ENCODE measurements at regions not wholly inside any gene's neighbourhood (a gene's known extent, or its start where the extent isn't known, plus 50 kb on each side); places are given as distances from the start of the nearest gene placed in this dataset.

DNA sequence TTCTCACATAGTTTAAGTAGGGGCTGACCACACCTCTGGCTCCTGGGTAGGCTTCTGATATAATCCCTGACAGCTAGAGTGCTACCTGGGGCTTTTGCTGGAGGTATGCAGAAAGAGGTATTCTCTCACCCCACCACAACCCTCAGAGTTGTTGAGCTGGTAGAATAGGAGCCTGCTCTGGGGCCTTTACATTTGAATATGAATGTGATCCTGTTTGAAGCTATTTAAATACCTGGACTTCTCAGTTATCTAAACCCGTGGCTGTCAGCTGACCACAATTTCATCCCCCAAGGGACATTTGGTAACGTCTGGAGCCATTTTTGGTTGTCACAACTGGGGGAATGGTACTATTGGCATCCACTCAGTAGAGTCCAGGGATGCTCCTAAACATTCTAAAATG, 669.1 kb downstream of the SATB2 start:
- no peaks in the 10 kb centered on the region for H3K36me3 ChIP-seq
- no peaks in the 10 kb centered on the region for H3K4me1 ChIP-seq (ENCODE audit: control insufficient read depth in 1 of 2, low read depth in 2 of 2)
- no peak overlapping the region for H3K27ac ChIP-seq
- ATAC-seq (ENCODE audit: insufficient number of reproducible peaks, low FRiP score, low read depth) (no peak), DNase-seq (ENCODE audit: low spot score) (no peak)
- TF ChIP-seq, protein P1, sequence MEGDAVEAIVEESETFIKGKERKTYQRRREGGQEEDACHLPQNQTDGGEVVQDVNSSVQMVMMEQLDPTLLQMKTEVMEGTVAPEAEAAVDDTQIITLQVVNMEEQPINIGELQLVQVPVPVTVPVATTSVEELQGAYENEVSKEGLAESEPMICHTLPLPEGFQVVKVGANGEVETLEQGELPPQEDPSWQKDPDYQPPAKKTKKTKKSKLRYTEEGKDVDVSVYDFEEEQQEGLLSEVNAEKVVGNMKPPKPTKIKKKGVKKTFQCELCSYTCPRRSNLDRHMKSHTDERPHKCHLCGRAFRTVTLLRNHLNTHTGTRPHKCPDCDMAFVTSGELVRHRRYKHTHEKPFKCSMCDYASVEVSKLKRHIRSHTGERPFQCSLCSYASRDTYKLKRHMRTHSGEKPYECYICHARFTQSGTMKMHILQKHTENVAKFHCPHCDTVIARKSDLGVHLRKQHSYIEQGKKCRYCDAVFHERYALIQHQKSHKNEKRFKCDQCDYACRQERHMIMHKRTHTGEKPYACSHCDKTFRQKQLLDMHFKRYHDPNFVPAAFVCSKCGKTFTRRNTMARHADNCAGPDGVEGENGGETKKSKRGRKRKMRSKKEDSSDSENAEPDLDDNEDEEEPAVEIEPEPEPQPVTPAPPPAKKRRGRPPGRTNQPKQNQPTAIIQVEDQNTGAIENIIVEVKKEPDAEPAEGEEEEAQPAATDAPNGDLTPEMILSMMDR (IDR thresholded peaks at IDR 0.05), result no peak
- no peaks in the 10 kb centered on the region for H3K27me3 ChIP-seq (replicated peaks; ENCODE audit: insufficient read depth)
- no peak overlapping the region for H3K4me3 ChIP-seq
- H3K9me3 ChIP-seq, result no peaks in the 10 kb centered on the region

DNA sequence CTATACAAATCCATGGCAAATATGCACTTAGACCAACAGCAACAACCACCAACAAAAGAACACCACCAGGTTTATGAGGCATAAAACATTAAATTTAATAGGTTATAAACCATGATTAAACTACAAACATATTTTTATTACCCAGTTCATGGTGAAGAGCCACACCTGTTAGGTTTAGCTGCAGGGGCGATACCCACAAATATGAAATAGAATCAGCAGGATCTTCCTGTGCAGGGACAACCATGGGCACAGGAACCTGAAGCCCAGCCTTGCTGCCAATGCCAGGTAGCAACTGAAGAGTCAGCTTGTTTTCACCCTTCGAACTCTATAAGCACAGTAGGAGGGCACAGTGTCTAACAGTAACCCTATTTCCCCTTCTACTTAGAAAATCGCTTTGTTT, 675.0 kb downstream of the SATB2 start:
- H3K36me3 ChIP-seq, result no peaks in the 10 kb centered on the region
- TF ChIP-seq, protein P1 (IDR thresholded peaks at IDR 0.05), result no peak
- ATAC-seq (ENCODE audit: insufficient number of reproducible peaks, low FRiP score, low read depth), result no peak
- no peaks in the 10 kb centered on the region for H3K27me3 ChIP-seq (replicated peaks; ENCODE audit: insufficient read depth)
- no peak for DNase-seq (ENCODE audit: low spot score)
- H3K4me1 ChIP-seq (ENCODE audit: control insufficient read depth in 1 of 2, low read depth in 2 of 2), result no peaks in the 10 kb centered on the region
- H3K4me3 ChIP-seq, result no peak overlapping the region
- H3K27ac ChIP-seq, result no peak overlapping the region
- H3K9me3 ChIP-seq, result no peaks in the 10 kb centered on the region

DNA sequence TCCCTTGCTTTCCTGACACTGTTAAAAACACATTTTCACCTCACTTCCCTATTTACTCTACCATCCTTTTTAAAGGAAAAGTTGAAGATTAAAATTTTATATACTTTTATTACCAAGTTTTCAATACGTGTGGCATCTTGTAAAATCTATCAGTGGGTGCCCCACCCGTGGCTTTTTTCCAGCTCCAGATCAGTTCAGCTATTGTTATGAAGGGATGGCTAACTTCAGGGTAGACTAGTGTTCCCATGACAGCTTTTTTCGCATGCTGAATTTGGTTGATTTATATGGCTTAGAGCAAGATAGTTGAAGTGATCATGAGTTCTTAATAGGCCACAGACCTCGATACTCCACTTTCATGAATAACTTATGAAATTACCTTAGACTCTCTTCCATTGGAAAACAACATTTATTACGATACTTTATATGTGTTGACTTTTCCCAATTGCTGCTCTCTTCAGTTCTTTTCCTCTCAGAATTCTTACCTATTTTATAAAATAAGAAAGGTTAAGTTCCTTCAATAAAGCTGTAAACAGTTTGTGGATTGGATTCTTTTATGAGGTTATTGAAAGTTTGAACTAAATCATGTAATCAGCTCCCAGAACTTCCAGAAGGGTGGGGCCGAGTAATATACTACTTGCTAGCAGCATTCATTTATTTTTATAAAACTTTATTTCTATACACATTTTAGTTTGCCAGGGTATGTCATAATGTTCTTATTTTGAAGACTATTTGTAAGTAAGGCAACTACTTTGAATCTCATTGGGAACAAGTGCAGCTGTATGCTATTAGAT, 680.9 kb downstream of the SATB2 start:
- DNase-seq (ENCODE audit: low spot score), result no peak
- ATAC-seq (ENCODE audit: insufficient number of reproducible peaks, low FRiP score, low read depth), result no peak
- no peaks in the 10 kb centered on the region for H3K27me3 ChIP-seq (replicated peaks; ENCODE audit: insufficient read depth)
- no peak overlapping the region for H3K4me3 ChIP-seq
- TF ChIP-seq, protein P1 (IDR thresholded peaks at IDR 0.05), result no peak
- H3K27ac ChIP-seq, result no peak overlapping the region
- no peaks in the 10 kb centered on the region for H3K9me3 ChIP-seq
- no peaks in the 10 kb centered on the region for H3K4me1 ChIP-seq (ENCODE audit: control insufficient read depth in 1 of 2, low read depth in 2 of 2)
- no peaks in the 10 kb centered on the region for H3K36me3 ChIP-seq

DNA sequence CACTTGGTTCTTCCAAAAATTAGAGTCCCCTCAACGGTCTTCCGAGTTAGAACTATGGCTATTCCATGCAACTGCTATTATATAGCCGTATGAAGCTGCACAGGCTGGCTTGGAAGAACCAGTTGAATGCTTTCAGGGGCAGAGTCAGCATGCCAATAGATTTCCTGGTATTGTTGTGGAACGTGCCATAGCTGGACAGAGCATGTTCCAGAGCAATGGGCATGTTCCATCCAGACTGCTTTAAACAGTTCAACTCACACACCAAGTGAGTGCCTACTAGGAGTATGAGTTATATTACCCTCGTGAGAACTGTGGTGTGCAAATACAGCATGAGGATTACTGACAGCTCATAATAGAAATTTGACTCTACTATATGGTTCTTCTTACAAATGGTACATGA, 682.0 kb downstream of the SATB2 start:
- DNase-seq (ENCODE audit: low spot score) (no peak), ATAC-seq (ENCODE audit: insufficient number of reproducible peaks, low FRiP score, low read depth) (no peak)
- Histone ChIP-seq H3K4me3 (no peak overlapping the region), H3K36me3 (no peaks in the 10 kb centered on the region), H3K4me1 (ENCODE audit: control insufficient read depth in 1 of 2, low read depth in 2 of 2) (no peaks in the 10 kb centered on the region), H3K27ac (no peak overlapping the region), H3K27me3 (replicated peaks; ENCODE audit: insufficient read depth) (no peaks in the 10 kb centered on the region), H3K9me3 (no peaks in the 10 kb centered on the region)
- TF ChIP-seq, protein P1 (IDR thresholded peaks at IDR 0.05), result no peak

DNA sequence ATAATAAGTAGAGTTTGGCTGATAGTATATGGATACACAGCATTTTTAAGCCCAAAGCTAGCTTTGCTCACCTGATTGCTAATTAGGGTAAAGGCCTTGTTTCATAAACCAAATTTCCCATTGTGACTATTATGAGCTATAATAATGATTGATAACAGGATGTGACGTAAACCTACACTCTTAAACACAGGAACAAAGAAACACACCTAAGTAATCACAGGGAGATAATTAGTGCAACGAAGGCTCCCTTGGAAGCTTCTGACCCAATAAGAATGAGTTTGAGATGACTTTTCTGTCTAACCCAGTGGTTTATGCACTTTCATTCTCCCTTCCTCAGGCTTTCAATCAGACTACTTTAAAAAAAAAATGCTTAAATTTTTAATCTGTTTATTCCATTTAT, 683.2 kb downstream of the SATB2 start:
- no peak for DNase-seq (ENCODE audit: low spot score)
- Histone ChIP-seq H3K4me1 (ENCODE audit: control insufficient read depth in 1 of 2, low read depth in 2 of 2) (no peaks in the 10 kb centered on the region), H3K27me3 (replicated peaks; ENCODE audit: insufficient read depth) (no peaks in the 10 kb centered on the region), H3K9me3 (no peaks in the 10 kb centered on the region), H3K36me3 (no peaks in the 10 kb centered on the region), H3K27ac (no peak overlapping the region), H3K4me3 (no peak overlapping the region)
- ATAC-seq (ENCODE audit: insufficient number of reproducible peaks, low FRiP score, low read depth), result no peak
- TF ChIP-seq, protein P1 (IDR thresholded peaks at IDR 0.05), result no peak
